WERI-Rb-1 (cell line): ENCODE measurements at regions not wholly inside any gene's neighbourhood (a gene's known extent, or its start where the extent isn't known, plus 50 kb on each side); places are given as distances from the start of the nearest gene placed in this dataset.
"Not testable (repeated sequence)": the region's sequence is repeated elsewhere in the genome, so short reads cannot be mapped to it uniquely, and the experiment has no call there.

Experiments used
- DNase-seq: peaks from one replicate; pipeline ENCODE4 v3.0.0-alpha.2; 2020
- H3K27ac ChIP-seq: fragments of 250-450 bp; sonication (Bioruptor Pico); 2 replicates; pipeline ENCODE4 v1.5.1; 2020; ENCODE audit warnings: mild to moderate bottlenecking, moderate library complexity
- H3K27me3 ChIP-seq: fragments of 250-450 bp; sonication (Bioruptor Pico); 2 replicates; pipeline ENCODE4 v1.5.1; 2021; ENCODE audit warnings: mild to moderate bottlenecking, low read depth, moderate library complexity; ENCODE audit not compliant: insufficient read depth, severe bottlenecking
- H3K36me3 ChIP-seq: fragments of 250-450 bp; sonication (Bioruptor Pico); 2 replicates; pipeline ENCODE4 v1.5.1; 2020; ENCODE audit warnings: mild to moderate bottlenecking, moderate library complexity
- H3K4me3 ChIP-seq: 2 replicates; pipeline ENCODE4 v1.5.1; 2011; ENCODE audit warnings: low read depth, mild to moderate bottlenecking, control low read depth, low read length
- H3K9me3 ChIP-seq: fragments of 250-450 bp; sonication (Bioruptor Pico); 2 replicates; pipeline ENCODE4 v1.5.1; 2021; ENCODE audit warnings: mild to moderate bottlenecking, moderate library complexity; ENCODE audit not compliant: severe bottlenecking
- CTCF ChIP-seq: IDR thresholded peaks from 2 replicates; pipeline ENCODE4 v1.5.1; 2011; ENCODE audit warnings: low read depth, mild to moderate bottlenecking, control low read depth, inconsistent platforms, low read length

GRCh38 chr6:56827908-56828649 lies 126.8 kb upstream of the BEND6 start:
- no peaks in the 10 kb centered on the region for H3K9me3 ChIP-seq
- H3K27me3 ChIP-seq: no peaks in the 10 kb centered on the region
- no peaks in the 10 kb centered on the region for H3K36me3 ChIP-seq
- no peak overlapping the region for H3K27ac ChIP-seq
- no peak for TF ChIP-seq CTCF
- DNase-seq: no peak
- H3K4me3 ChIP-seq: no peak overlapping the region

GRCh38 chr6:56824431-56824830 lies 130.5 kb upstream of the BEND6 start:
- H3K9me3 ChIP-seq, H3K36me3 ChIP-seq, H3K4me3 ChIP-seq, H3K27me3 ChIP-seq, H3K27ac ChIP-seq, DNase-seq: not testable (repeated sequence)

- no peak for DNase-seq
- Histone ChIP-seq H3K36me3 (no peaks in the 10 kb centered on the region), H3K27me3 (no peaks in the 10 kb centered on the region), H3K9me3 (no peaks in the 10 kb centered on the region), H3K4me3 (no peak overlapping the region), H3K27ac (no peak overlapping the region)
- no peak for TF ChIP-seq CTCF
These were observed 133.9 kb upstream of the BEND6 start for GRCh38 chr6:56821005-56821432.

- H3K27ac ChIP-seq: no peak overlapping the region
- TF ChIP-seq CTCF: no peak
- no peak for DNase-seq
- no peaks in the 10 kb centered on the region for H3K9me3 ChIP-seq
- no peak overlapping the region for H3K4me3 ChIP-seq
- no peaks in the 10 kb centered on the region for H3K27me3 ChIP-seq
- no peaks in the 10 kb centered on the region for H3K36me3 ChIP-seq
These were observed 134.8 kb upstream of the BEND6 start for GRCh38 chr6:56820060-56820459.

GRCh38 chr6:56819604-56820003 lies 135.3 kb upstream of the BEND6 start:
- Histone ChIP-seq H3K27ac (no peak overlapping the region), H3K9me3 (no peaks in the 10 kb centered on the region), H3K27me3 (no peaks in the 10 kb centered on the region), H3K36me3 (no peaks in the 10 kb centered on the region), H3K4me3 (no peak overlapping the region)
- no peak for TF ChIP-seq CTCF
- DNase-seq: no peak

- Histone ChIP-seq H3K27ac (no peak overlapping the region), H3K27me3 (no peaks in the 10 kb centered on the region), H3K9me3 (no peaks in the 10 kb centered on the region), H3K4me3 (no peak overlapping the region), H3K36me3 (no peaks in the 10 kb centered on the region)
- no peak for DNase-seq
- no peak for TF ChIP-seq CTCF
These were observed 138.5 kb upstream of the BEND6 start for GRCh38 chr6:56816370-56816769.
